Endometrium (tissue), 2 donors: ENCODE measurements at regions not wholly inside any gene's neighbourhood (a gene's known extent, or its start where the extent isn't known, plus 50 kb on each side); places are given as distances from the start of the nearest gene placed in this dataset.
"Not testable (repeated sequence)": the region's sequence is repeated elsewhere in the genome, so short reads cannot be mapped to it uniquely, and the experiment has no call there.

Experiments
- FAIRE-seq: peaks from 2 replicates; lab custom pipeline; 2012; peaks lifted over from hg19 to GRCh38; lab: Jason Lieb, UNC
- donor health status: control.
- donor health status: control.

DNA sequence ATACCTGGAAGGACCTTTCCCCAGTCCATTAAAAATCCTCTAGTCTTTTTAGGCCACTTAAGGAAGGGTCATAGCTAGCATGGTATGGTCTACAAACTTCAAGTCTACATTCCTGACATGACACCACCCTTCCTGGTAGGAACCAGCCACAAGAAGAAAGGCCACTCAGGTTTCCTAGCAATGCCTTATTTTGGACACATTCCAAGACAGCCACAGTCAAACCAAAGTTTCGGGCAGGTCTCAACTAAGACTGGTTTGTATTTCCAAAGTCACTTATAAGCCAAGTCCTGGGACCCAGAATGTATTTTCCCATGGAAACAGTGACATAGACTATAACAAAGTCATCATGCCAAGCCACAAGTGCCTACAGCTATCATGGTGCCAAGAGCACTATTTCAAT is 50.6 kb upstream of the SLC44A3 start:
- FAIRE-seq, result no peak

GRCh38 chr1:94768036-94768435 is 52.1 kb upstream of the SLC44A3 start:
- FAIRE-seq, result no peak

DNA sequence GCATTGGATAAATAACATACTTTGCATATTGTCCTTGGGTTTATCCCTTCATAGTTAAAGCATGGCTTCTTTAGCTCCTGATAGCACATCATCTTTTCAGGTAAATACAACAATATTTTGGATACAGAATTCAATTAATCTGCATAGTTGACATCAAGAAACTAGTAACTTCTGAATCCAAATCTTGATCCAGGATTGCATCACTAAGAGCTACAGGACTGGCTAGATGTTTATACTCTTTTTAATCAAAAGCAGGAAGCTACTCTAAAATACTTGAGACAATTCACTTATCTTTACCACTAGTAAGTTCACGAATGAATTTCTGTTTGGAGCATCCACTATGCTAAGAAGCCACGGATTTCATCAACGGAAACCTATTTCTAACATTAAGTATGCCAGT is 54.2 kb upstream of the SLC44A3 start:
- FAIRE-seq, result no peak

GRCh38 chr1:94759188-94759587 is 61.0 kb upstream of the SLC44A3 start:
- no peak for FAIRE-seq

DNA sequence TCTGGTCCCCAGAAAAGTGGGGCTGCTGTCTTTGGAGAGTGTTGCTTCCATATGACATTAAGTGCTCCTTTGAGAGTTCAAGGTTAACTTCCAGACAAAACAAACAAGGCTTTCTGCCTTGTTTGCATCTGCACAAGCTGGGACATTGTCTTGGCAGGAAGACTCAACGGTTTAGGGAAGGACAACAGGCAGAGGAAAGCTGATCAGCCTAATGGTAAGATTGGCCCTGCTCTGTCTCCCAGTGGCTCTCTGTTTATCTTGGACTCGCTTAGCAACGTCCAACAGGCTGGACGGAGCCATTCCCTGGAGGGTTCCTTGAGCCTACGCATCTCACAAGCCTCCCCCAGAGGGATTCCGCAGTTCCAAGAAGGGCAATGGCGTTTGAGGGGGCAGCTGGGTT is 62.2 kb upstream of the SLC44A3 start:
- peak; percentile 12 for FAIRE-seq

- peak; percentile 76 for FAIRE-seq
Measured at GRCh38 chr1:94755675-94756074, 64.5 kb upstream of the SLC44A3 start.

DNA sequence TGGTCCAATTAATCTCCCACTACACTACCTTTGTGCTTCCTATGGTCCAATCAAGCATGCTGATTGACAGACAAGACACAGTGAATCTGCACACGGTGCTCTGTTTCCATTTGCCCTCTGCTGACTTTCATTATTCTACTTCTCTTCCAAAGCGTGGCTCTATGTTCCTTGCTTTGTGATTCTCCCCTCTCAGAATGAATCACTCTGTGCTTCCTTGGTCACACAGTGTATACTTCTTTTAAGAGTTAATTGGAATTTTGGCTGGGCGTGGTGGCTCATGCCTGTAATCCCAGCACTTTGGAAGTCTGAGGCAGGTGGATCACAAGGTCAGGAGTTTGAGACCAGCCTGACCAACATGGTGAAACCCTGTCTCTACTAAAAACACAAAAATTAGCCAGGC is 65.1 kb upstream of the SLC44A3 start:
- FAIRE-seq, result not testable (repeated sequence)

- no peak for FAIRE-seq
Measured at GRCh38 chr1:94754570-94754969, 65.6 kb upstream of the SLC44A3 start.

DNA sequence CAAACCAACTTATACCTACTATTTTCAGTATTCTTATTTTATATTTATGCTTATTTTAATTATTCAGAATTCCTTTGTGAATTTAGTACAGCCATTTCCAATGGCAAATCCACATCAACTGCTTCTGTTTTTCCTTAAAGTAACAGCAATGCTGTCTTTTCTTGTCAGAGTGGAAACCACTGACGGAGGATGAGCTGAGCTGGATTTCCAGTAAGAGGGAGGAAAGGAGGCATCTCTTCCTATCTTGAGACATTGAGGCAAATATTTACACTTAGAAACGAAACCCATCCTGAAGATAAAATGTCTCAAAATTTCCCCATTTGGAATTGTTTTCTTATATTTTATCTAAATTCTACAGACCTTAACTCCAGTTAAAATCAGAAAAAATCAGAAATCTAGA is 66.1 kb upstream of the SLC44A3 start:
- FAIRE-seq, result no peak

DNA sequence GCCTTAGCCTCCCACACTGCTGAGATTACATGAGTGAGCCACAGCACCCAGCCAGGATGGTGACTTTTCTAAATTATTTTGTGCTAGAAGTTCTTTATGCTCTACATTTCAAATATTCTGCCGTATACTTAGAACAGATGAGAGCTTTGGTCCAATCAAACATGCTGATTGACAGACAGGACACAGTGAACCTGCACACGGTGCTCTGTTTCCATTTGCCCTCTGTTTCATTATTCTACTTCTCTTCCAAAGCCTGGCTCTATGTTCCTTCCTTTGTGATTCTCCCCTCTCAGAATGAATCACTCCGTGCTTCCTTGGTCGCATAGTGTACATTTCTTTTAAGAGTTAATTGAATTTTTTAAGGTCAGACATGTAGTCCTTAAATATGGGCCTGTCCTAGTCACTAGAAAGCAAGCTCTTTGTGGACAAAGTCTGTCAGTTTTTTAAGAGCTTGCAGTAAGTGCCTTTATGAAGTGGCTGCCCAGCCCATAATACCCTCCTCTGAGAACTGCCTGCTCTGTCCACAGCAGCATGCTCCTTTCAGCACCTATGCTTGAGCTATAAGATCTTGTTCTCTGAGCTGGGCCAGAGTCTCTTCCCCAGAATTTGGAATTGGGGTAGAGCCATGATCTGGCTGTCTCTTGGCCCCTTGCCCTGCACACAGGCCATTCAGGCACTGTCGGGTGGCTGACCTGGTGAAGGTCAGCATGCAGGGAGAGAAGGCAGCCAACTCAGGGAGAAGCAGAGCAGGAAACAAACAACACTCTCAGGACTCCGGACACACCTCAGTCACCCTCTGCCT is 66.8 kb upstream of the SLC44A3 start:
- FAIRE-seq, result no peak

GRCh38 chr1:94751483-94751882 is 68.7 kb upstream of the SLC44A3 start:
- FAIRE-seq, result not testable (repeated sequence)

GRCh38 chr1:94746635-94747525 is 73.3 kb upstream of the SLC44A3 start:
- FAIRE-seq, result no peak

- FAIRE-seq, result no peak
Measured at GRCh38 chr1:94745742-94746141, 74.4 kb upstream of the SLC44A3 start.

- peak; percentile 88 for FAIRE-seq
Measured at GRCh38 chr1:94743862-94744261, 76.3 kb upstream of the SLC44A3 start.

DNA sequence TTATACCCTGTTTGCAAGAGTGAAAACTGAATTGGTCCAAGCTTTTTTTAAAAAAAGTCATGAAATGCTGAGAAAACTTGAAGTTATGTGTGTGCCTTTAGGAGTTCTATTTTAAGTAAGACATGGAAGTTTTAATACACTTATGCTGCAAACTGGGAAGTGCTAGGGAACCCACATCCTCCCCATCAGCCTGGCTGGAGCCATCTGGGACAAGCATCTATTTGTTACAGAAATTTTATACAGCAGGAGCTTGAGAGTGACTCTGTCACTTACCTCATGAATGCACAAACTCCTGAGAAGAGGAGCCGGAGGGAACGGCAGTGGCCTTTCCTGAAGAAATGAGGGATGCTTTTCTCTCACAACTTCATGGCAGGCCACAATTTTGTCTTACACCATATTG is 78.2 kb upstream of the SLC44A3 start:
- FAIRE-seq, result no peak

DNA sequence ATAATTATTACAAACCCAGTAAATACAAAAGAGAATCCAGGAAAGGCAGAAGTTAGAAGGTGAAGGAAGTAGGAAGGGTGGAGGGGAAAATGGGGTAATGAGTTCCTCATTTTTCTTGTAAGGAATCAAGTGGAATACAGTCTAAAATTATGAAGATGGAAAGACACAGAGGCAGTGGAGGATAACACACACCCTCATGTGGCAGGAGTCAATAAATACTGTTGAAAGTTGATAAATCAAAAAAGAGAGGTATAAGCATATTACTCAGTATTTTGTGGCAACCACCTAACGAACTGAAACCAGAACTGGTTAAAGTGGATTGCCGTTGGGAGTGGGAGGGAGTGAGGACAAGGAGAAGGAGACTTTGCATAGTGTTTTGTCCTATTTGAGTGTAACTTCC is 78.6 kb upstream of the SLC44A3 start:
- FAIRE-seq, result no peak

- FAIRE-seq, result no peak
Measured at GRCh38 chr1:94739521-94740061, 80.6 kb upstream of the SLC44A3 start.

- peak; percentile 21 for FAIRE-seq
Measured at GRCh38 chr1:94738371-94738770, 81.8 kb upstream of the SLC44A3 start.

GRCh38 chr1:94737124-94737998 is 82.8 kb upstream of the SLC44A3 start:
- no peak for FAIRE-seq

GRCh38 chr1:94736549-94736948 is 83.6 kb upstream of the SLC44A3 start:
- FAIRE-seq, result no peak

GRCh38 chr1:94736073-94736472 is 84.1 kb upstream of the SLC44A3 start:
- FAIRE-seq, result peak; percentile 83
